ENCODE measurements at regions not wholly inside any gene's neighbourhood (a gene's known extent, or its start where the extent isn't known, plus 50 kb on each side); places are given as distances from the start of the nearest gene placed in this dataset.

GRCh38 chr9:90044710-90045151 lies 439.9 kb downstream of the GADD45G start:
- H2AK5ac ChIP-seq (ENCODE audit: low read length, severe bottlenecking): no peak overlapping the region

GRCh38 chr9:90046317-90046861 lies 441.6 kb downstream of the GADD45G start:
- no peak overlapping the region for H2BK15ac ChIP-seq (ENCODE audit: low read depth, poor library complexity, severe bottlenecking)
- peaks cover 4% of the 10 kb centered on the region for H3K4me1 ChIP-seq (ENCODE audit: control insufficient read depth, insufficient read depth, low read depth, low read length)
- H3K18ac ChIP-seq (ENCODE audit: low read depth in 1 of 2, low read length in 2 of 2): peak overlapping the region; percentile 11 to 61
- no peaks in the 10 kb centered on the region for H3K9me3 ChIP-seq (ENCODE audit: control insufficient read depth, low read length)
- no peak overlapping the region for H3K23ac ChIP-seq (ENCODE audit: low read length in 2 of 2)
- H3K27ac ChIP-seq (ENCODE audit: low read length, poor library complexity, severe bottlenecking): no peak overlapping the region
- no peak overlapping the region for H2BK5ac ChIP-seq (ENCODE audit: low read depth, low read length, poor library complexity, severe bottlenecking)
- H3K79me1 ChIP-seq (replicated peaks; ENCODE audit: low read length, poor library complexity, severe bottlenecking): no peaks in the 10 kb centered on the region
- H3K9ac ChIP-seq (ENCODE audit: low read length): no peak overlapping the region
- peak overlapping the region; percentile 29 to 69 for H2BK12ac ChIP-seq (ENCODE audit: low read length in 2 of 2)
- no peak overlapping the region for H4K91ac ChIP-seq (ENCODE audit: low read length)
- DNase-seq: no peak
- H3K36me3 ChIP-seq (ENCODE audit: control insufficient read depth in 1 of 2, insufficient read depth in 2 of 2, low read depth in 1 of 2, low read length in 2 of 2): no peaks in the 10 kb centered on the region
- no peak overlapping the region for H2AK5ac ChIP-seq (ENCODE audit: low read length, severe bottlenecking)
- no peak overlapping the region for H3K14ac ChIP-seq (ENCODE audit: low read length in 2 of 2)
- peak overlapping the region; percentile 9 for H4K8ac ChIP-seq (ENCODE audit: low read length)
- H2AFZ ChIP-seq (ENCODE audit: low read depth, low read length): no peak overlapping the region
- no peak overlapping the region for H3K4ac ChIP-seq (ENCODE audit: low read depth in 1 of 2, low read length in 2 of 2)
- H3K27me3 ChIP-seq (ENCODE audit: control insufficient read depth in 1 of 2, insufficient read depth in 1 of 2, low read length in 2 of 2): no peaks in the 10 kb centered on the region
- H3K4me2 ChIP-seq (ENCODE audit: low read length, poor library complexity, severe bottlenecking): no peak overlapping the region
- H3K4me3 ChIP-seq (ENCODE audit: insufficient read depth in 1 of 2, low read depth in 1 of 2, low read length in 2 of 2): no peak overlapping the region
- H2BK120ac ChIP-seq (ENCODE audit: low read depth, low read length): no peak overlapping the region
- 77% methylated on average over 7 of the region's 7 CpGs for WGBS

More at GRCh38 chr9:90044710-90045151, 439.9 kb downstream of the GADD45G start:
- no peak overlapping the region for H3K4ac ChIP-seq (ENCODE audit: low read depth in 1 of 2, low read length in 2 of 2)
- no peak overlapping the region for H2BK120ac ChIP-seq (ENCODE audit: low read depth, low read length)
- no peak overlapping the region for H3K9ac ChIP-seq (ENCODE audit: low read length)
- H3K4me3 ChIP-seq (ENCODE audit: insufficient read depth in 1 of 2, low read depth in 1 of 2, low read length in 2 of 2): no peak overlapping the region
- peak; percentile 91 for DNase-seq
- no peaks in the 10 kb centered on the region for H3K9me3 ChIP-seq (ENCODE audit: control insufficient read depth, low read length)
- no peak overlapping the region for H2BK12ac ChIP-seq (ENCODE audit: low read length in 2 of 2)
- H3K4me1 ChIP-seq (ENCODE audit: control insufficient read depth, insufficient read depth, low read depth, low read length): peaks cover 4% of the 10 kb centered on the region
- H4K8ac ChIP-seq (ENCODE audit: low read length): no peak overlapping the region
- no peak overlapping the region for H4K91ac ChIP-seq (ENCODE audit: low read length)
- no peaks in the 10 kb centered on the region for H3K36me3 ChIP-seq (ENCODE audit: control insufficient read depth in 1 of 2, insufficient read depth in 2 of 2, low read depth in 1 of 2, low read length in 2 of 2)
- H3K79me1 ChIP-seq (replicated peaks; ENCODE audit: low read length, poor library complexity, severe bottlenecking): no peaks in the 10 kb centered on the region
- peak overlapping the region; percentile 48 for H2AFZ ChIP-seq (ENCODE audit: low read depth, low read length)
- H3K23ac ChIP-seq (ENCODE audit: low read length in 2 of 2): no peak overlapping the region
- H3K4me2 ChIP-seq (ENCODE audit: low read length, poor library complexity, severe bottlenecking): no peak overlapping the region
- 0% methylated on average over 6 of the region's 7 CpGs for WGBS
- no peak overlapping the region for H2BK5ac ChIP-seq (ENCODE audit: low read depth, low read length, poor library complexity, severe bottlenecking)
- no peak overlapping the region for H2BK15ac ChIP-seq (ENCODE audit: low read depth, poor library complexity, severe bottlenecking)
- H3K27me3 ChIP-seq (ENCODE audit: control insufficient read depth in 1 of 2, insufficient read depth in 1 of 2, low read length in 2 of 2): no peaks in the 10 kb centered on the region
- no peak overlapping the region for H3K27ac ChIP-seq (ENCODE audit: low read length, poor library complexity, severe bottlenecking)
- H3K14ac ChIP-seq (ENCODE audit: low read length in 2 of 2): no peak overlapping the region
- peak overlapping the region in 1 of 2 experiments; percentile 12 for H3K18ac ChIP-seq (ENCODE audit: low read depth in 1 of 2, low read length in 2 of 2)

- Histone ChIP-seq H2BK12ac (ENCODE audit: low read length in 2 of 2) (no peak overlapping the region), H2BK120ac (ENCODE audit: low read depth, low read length) (no peak overlapping the region), H3K4me3 (ENCODE audit: insufficient read depth in 1 of 2, low read depth in 1 of 2, low read length in 2 of 2) (no peak overlapping the region), H3K9ac (ENCODE audit: low read length) (no peak overlapping the region), H3K27me3 (ENCODE audit: control insufficient read depth in 1 of 2, insufficient read depth in 1 of 2, low read length in 2 of 2) (peaks cover 3 to 6% of the 10 kb centered on the region in 2 experiments), H2AK5ac (ENCODE audit: low read length, severe bottlenecking) (no peak overlapping the region), H3K4me1 (ENCODE audit: control insufficient read depth, insufficient read depth, low read depth, low read length) (peaks cover 4% of the 10 kb centered on the region), H3K18ac (ENCODE audit: low read depth in 1 of 2, low read length in 2 of 2) (no peak overlapping the region), H4K8ac (ENCODE audit: low read length) (no peak overlapping the region), H4K91ac (ENCODE audit: low read length) (no peak overlapping the region), H3K4me2 (ENCODE audit: low read length, poor library complexity, severe bottlenecking) (no peak overlapping the region), H3K9me3 (ENCODE audit: control insufficient read depth, low read length) (no peaks in the 10 kb centered on the region), H3K36me3 (ENCODE audit: control insufficient read depth in 1 of 2, insufficient read depth in 2 of 2, low read depth in 1 of 2, low read length in 2 of 2) (no peaks in the 10 kb centered on the region), H2AFZ (ENCODE audit: low read depth, low read length) (no peak overlapping the region), H3K14ac (ENCODE audit: low read length in 2 of 2) (no peak overlapping the region), H3K23ac (ENCODE audit: low read length in 2 of 2) (no peak overlapping the region), H3K79me1 (replicated peaks; ENCODE audit: low read length, poor library complexity, severe bottlenecking) (no peaks in the 10 kb centered on the region), H2BK15ac (ENCODE audit: low read depth, poor library complexity, severe bottlenecking) (no peak overlapping the region), H3K4ac (ENCODE audit: low read depth in 1 of 2, low read length in 2 of 2) (no peak overlapping the region), H3K27ac (ENCODE audit: low read length, poor library complexity, severe bottlenecking) (no peak overlapping the region), H2BK5ac (ENCODE audit: low read depth, low read length, poor library complexity, severe bottlenecking) (no peak overlapping the region)
- no peak for DNase-seq
Observed at GRCh38 chr9:90047828-90048227, 443.0 kb downstream of the GADD45G start.

DNA sequence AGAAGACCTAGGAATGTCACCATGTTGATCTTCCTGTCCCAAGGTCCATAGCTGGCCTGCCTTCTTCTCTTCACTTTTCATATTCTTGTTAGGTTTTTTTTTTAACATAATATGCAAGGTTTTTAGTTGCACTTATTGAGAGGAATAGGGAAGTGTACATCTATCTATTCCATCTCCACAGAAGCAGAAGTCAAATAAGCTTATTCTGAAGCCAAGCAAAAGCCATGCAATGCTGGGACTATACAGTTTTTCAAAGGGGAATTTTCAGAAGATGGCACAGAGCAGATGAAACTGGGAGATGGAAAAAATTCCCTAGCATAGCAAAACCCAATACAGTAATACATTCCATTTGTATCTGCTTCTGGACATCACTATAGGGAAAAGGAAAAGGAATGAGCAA lies 447.6 kb downstream of the GADD45G start:
- Histone ChIP-seq H4K8ac (ENCODE audit: low read length) (no peak overlapping the region), H3K23ac (ENCODE audit: low read length in 2 of 2) (no peak overlapping the region), H2AK5ac (ENCODE audit: low read length, severe bottlenecking) (no peak overlapping the region), H4K91ac (ENCODE audit: low read length) (no peak overlapping the region), H3K4me2 (ENCODE audit: low read length, poor library complexity, severe bottlenecking) (no peak overlapping the region), H2AFZ (ENCODE audit: low read depth, low read length) (no peak overlapping the region), H2BK5ac (ENCODE audit: low read depth, low read length, poor library complexity, severe bottlenecking) (no peak overlapping the region), H3K4me1 (ENCODE audit: control insufficient read depth, insufficient read depth, low read depth, low read length) (no peaks in the 10 kb centered on the region), H3K9me3 (ENCODE audit: control insufficient read depth, low read length) (no peaks in the 10 kb centered on the region), H2BK120ac (ENCODE audit: low read depth, low read length) (no peak overlapping the region), H3K14ac (ENCODE audit: low read length in 2 of 2) (no peak overlapping the region), H2BK15ac (ENCODE audit: low read depth, poor library complexity, severe bottlenecking) (no peak overlapping the region), H3K79me1 (replicated peaks; ENCODE audit: low read length, poor library complexity, severe bottlenecking) (no peaks in the 10 kb centered on the region), H3K4me3 (ENCODE audit: insufficient read depth in 1 of 2, low read depth in 1 of 2, low read length in 2 of 2) (no peak overlapping the region), H3K36me3 (ENCODE audit: control insufficient read depth in 1 of 2, insufficient read depth in 2 of 2, low read depth in 1 of 2, low read length in 2 of 2) (no peaks in the 10 kb centered on the region), H2BK12ac (ENCODE audit: low read length in 2 of 2) (no peak overlapping the region), H3K18ac (ENCODE audit: low read depth in 1 of 2, low read length in 2 of 2) (no peak overlapping the region), H3K27me3 (ENCODE audit: control insufficient read depth in 1 of 2, insufficient read depth in 1 of 2, low read length in 2 of 2) (peaks cover 26 to 30% of the 10 kb centered on the region in 2 experiments), H3K27ac (ENCODE audit: low read length, poor library complexity, severe bottlenecking) (no peak overlapping the region), H3K9ac (ENCODE audit: low read length) (no peak overlapping the region), H3K4ac (ENCODE audit: low read depth in 1 of 2, low read length in 2 of 2) (no peak overlapping the region)
- DNase-seq: no peak
